WTC11 (cell line): ENCODE measurements at regions not wholly inside any gene's neighbourhood (a gene's known extent, or its start where the extent isn't known, plus 50 kb on each side); places are given as distances from the start of the nearest gene placed in this dataset.

Experiments used
- ATAC-seq: fragments of 200-7000 bp; cut with Tn5 transposase; 2 replicates; pipeline ENCODE4 v1.10.0; 2021; ENCODE audit warnings: mild to moderate bottlenecking, moderate library complexity
- CTCF ChIA-PET: fragments of 300-600 bp; sonication (Branson Sonifier 250); formaldehyde crosslinking; loops from one replicate; lab custom pipeline; 2021; ENCODE audit warnings: antibody characterized with exemption; lab: Charles Lee
- POLR2A ChIA-PET: fragments of 350-600 bp; sonication (Branson Sonifier 250); formaldehyde crosslinking; loops from one replicate; lab custom pipeline; 2021; ENCODE audit warnings: antibody characterized with exemption; lab: Charles Lee
- DNase-seq: peaks from one replicate; pipeline ENCODE4 v3.0.0; 2021; ENCODE audit warnings: low spot score
- H3K27ac Mint-ChIP-seq: 2 replicates; pipeline ENCODE4 v1.8.0; 2021; ENCODE audit warnings: mixed read lengths
- H3K27me3 Mint-ChIP-seq: 2 replicates; pipeline ENCODE4 v1.8.0; 2021; ENCODE audit warnings: low read depth, mild to moderate bottlenecking, moderate library complexity, mixed read lengths
- H3K36me3 Mint-ChIP-seq: 2 replicates; pipeline ENCODE4 v1.8.0; 2021; ENCODE audit warnings: mixed read lengths
- H3K4me1 Mint-ChIP-seq: 2 replicates; pipeline ENCODE4 v1.8.0; 2022; ENCODE audit warnings: mixed read lengths
- H3K4me3 Mint-ChIP-seq: 2 replicates; pipeline ENCODE4 v1.8.0; 2021; ENCODE audit warnings: mild to moderate bottlenecking, moderate library complexity, mixed read lengths
- H3K9me3 Mint-ChIP-seq: 2 replicates; pipeline ENCODE4 v1.8.0; 2021; ENCODE audit warnings: mixed read lengths
- AR ChIP-seq: fragments of 250-450 bp; sonication (Bioruptor Pico); IDR thresholded peaks from 2 replicates; pipeline ENCODE4 v1.9.0; 2021; ENCODE audit warnings: mild to moderate bottlenecking
- ATF1 ChIP-seq: sonication (generic); formaldehyde crosslinking; IDR thresholded peaks from 2 replicates; pipeline ENCODE4 v1.8.1; 2023; ENCODE audit warnings: mild to moderate bottlenecking, moderate library complexity, missing genetic modification reagents
- FOXP1 ChIP-seq: sonication (generic); formaldehyde crosslinking; IDR thresholded peaks from 2 replicates; pipeline ENCODE4 v1.8.0; 2022; ENCODE audit warnings: missing genetic modification reagents, mild to moderate bottlenecking, moderate library complexity, borderline replicate concordance
- JAZF1 ChIP-seq: fragments of 250-450 bp; sonication (Bioruptor Pico); IDR thresholded peaks from 2 replicates; pipeline ENCODE4 v1.9.0; 2021; ENCODE audit warnings: moderate library complexity, mild to moderate bottlenecking, inconsistent platforms
- MYBL2 ChIP-seq: sonication (generic); formaldehyde crosslinking; IDR thresholded peaks from 2 replicates; pipeline ENCODE4 v1.8.1; 2023; ENCODE audit warnings: mild to moderate bottlenecking, moderate library complexity, missing genetic modification reagents
- PRDM15 ChIP-seq: sonication (generic); formaldehyde crosslinking; IDR thresholded peaks from 2 replicates; pipeline ENCODE4 v1.8.0; 2022; ENCODE audit warnings: missing genetic modification reagents
- RORB ChIP-seq: fragments of 250-450 bp; sonication (Bioruptor Pico); IDR thresholded peaks from 2 replicates; pipeline ENCODE4 v1.9.0; 2021; ENCODE audit warnings: mild to moderate bottlenecking
- STAT6 ChIP-seq: sonication (generic); formaldehyde crosslinking; conservative IDR thresholded peaks from 2 replicates; pipeline ENCODE4 v1.8.1; 2023; ENCODE audit warnings: mild to moderate bottlenecking, low read depth, missing genetic modification reagents, moderate library complexity
- TEAD1 ChIP-seq: sonication (generic); formaldehyde crosslinking; IDR thresholded peaks from 2 replicates; pipeline ENCODE4 v1.8.0; 2022; ENCODE audit warnings: mild to moderate bottlenecking, missing genetic modification reagents
- ZNF219 ChIP-seq: sonication (generic); formaldehyde crosslinking; IDR thresholded peaks from 2 replicates; pipeline ENCODE4 v1.8.0; 2023; ENCODE audit warnings: missing genetic modification reagents, mild to moderate bottlenecking, borderline replicate concordance
- ZNF232 ChIP-seq: sonication (generic); formaldehyde crosslinking; IDR thresholded peaks from 2 replicates; pipeline ENCODE4 v1.8.0; 2022; ENCODE audit warnings: mild to moderate bottlenecking, missing genetic modification reagents
- ZNF425 ChIP-seq: fragments of 250-450 bp; sonication (Bioruptor Pico); conservative IDR thresholded peaks from 2 replicates; pipeline ENCODE4 v1.9.0; 2021; ENCODE audit warnings: mild to moderate bottlenecking
- ZNF532 ChIP-seq: fragments of 250-450 bp; sonication (Bioruptor Pico); IDR thresholded peaks from 2 replicates; pipeline ENCODE4 v1.9.0; 2021; ENCODE audit warnings: mild to moderate bottlenecking, borderline replicate concordance
- ZSCAN18 ChIP-seq: fragments of 250-450 bp; sonication (Bioruptor Pico); IDR thresholded peaks from 2 replicates; pipeline ENCODE4 v2.1.2; 2022; ENCODE audit warnings: mild to moderate bottlenecking, moderate library complexity

- no peak for TF ChIP-seq ZNF425 (CRISPR knock-in tag)
- TF ChIP-seq, all 79 proteins: peak for 0
Measured at GRCh38 chr14:66163023-66163422, 323.1 kb upstream of the CCDC196 start (continued).

- ChIA-PET CTCF (no interaction called here), POLR2A (no interaction called here)
- Mint-ChIP-seq H3K27me3 (no peaks in the 10 kb centered on the region), H3K4me3 (no peak overlapping the region), H3K9me3 (peaks cover 8% of the 10 kb centered on the region), H3K4me1 (no peaks in the 10 kb centered on the region), H3K36me3 (no peaks in the 10 kb centered on the region), H3K27ac (no peak overlapping the region)
- TF ChIP-seq ATF1 (no peak), PRDM15 (CRISPR knock-in tag) (no peak), ZNF232 (no peak), ZNF532 (CRISPR knock-in tag) (no peak), MYBL2 (no peak), JAZF1 (CRISPR knock-in tag) (no peak), RORB (CRISPR knock-in tag) (no peak), AR (CRISPR knock-in tag) (no peak), TEAD1 (CRISPR knock-in tag) (no peak), FOXP1 (no peak), ZNF219 (CRISPR knock-in tag) (no peak), STAT6 (CRISPR knock-in tag) (no peak), ZSCAN18 (CRISPR knock-in tag) (no peak)
- DNase-seq (no peak), ATAC-seq (no peak)
Measured at GRCh38 chr14:66165337-66165736, 320.8 kb upstream of the CCDC196 start.
